Gastrocnemius medialis (tissue), 4 donors: ENCODE measurements at regions not wholly inside any gene's neighbourhood (a gene's known extent, or its start where the extent isn't known, plus 50 kb on each side); places are given as distances from the start of the nearest gene placed in this dataset.

ENCODE experiments used
- POLR2A ChIP-seq, 2 donors: fragments of 450-650 bp; IDR thresholded peaks; one replicate each; pipeline ENCODE4 v1.6.1; 2017; ENCODE audit warnings: antibody characterized with exemption in 2 of 2, mild to moderate bottlenecking in 2 of 2, moderate library complexity in 2 of 2
- TF ChIP-seq, protein P1 (sequence below), 5 experiments: fragments of 450-650 bp in 3 of 5; fragments of 200-600 bp in 2 of 5; sonication (generic) in 2 of 5; IDR thresholded peaks in 4 of 5; conservative IDR thresholded peaks in 1 of 5; 1 replicate in 4 of 5; 2 replicates in 1 of 5; pipeline ENCODE4 v1.5.1; 2016 to 2019; ENCODE audit warnings: antibody characterized with exemption in 5 of 5, mild to moderate bottlenecking in 3 of 5, moderate library complexity in 3 of 5

DNA sequence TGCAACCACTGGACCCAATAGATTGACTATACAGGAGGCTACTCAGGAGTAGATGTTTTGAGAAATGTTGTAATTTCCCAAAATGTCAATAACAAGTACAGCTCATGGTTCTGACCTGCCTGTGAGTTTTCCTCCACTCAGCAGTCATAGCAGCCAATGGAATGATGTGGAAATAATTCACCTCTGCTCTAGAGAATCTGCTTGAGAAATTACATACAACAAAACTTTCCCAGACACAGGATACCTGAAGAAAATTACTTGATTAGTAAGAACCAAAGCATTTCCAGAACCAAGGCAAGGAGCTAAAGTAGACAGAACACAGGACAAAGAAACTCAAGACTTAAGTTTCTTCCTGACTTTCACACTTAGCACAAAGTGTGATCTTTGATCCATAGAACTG is 218.9 kb upstream of the SETMAR start:
- TF ChIP-seq, protein P1, sequence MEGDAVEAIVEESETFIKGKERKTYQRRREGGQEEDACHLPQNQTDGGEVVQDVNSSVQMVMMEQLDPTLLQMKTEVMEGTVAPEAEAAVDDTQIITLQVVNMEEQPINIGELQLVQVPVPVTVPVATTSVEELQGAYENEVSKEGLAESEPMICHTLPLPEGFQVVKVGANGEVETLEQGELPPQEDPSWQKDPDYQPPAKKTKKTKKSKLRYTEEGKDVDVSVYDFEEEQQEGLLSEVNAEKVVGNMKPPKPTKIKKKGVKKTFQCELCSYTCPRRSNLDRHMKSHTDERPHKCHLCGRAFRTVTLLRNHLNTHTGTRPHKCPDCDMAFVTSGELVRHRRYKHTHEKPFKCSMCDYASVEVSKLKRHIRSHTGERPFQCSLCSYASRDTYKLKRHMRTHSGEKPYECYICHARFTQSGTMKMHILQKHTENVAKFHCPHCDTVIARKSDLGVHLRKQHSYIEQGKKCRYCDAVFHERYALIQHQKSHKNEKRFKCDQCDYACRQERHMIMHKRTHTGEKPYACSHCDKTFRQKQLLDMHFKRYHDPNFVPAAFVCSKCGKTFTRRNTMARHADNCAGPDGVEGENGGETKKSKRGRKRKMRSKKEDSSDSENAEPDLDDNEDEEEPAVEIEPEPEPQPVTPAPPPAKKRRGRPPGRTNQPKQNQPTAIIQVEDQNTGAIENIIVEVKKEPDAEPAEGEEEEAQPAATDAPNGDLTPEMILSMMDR (IDR thresholded peaks at IDR 0.05 in 4 of 5, conservative IDR thresholded peaks at IDR 0.05 in 1 of 5), result no peak
- TF ChIP-seq POLR2A (IDR thresholded peaks at IDR 0.05), result no peak
